ENCODE measurements at regions not wholly inside any gene's neighbourhood (a gene's known extent, or its start where the extent isn't known, plus 50 kb on each side); places are given as distances from the start of the nearest gene placed in this dataset.

- no peak for DNase-seq
- intact Hi-C loops (cut with DNase I), result loop anchor here in 1 of 2 donors (5.0 kb wide), 1 partner anchor 48 kb away; no protein-coding TSS in a partner anchor
- Histone ChIP-seq H3K27ac (no peak overlapping the region), H3K27me3 (ENCODE audit: insufficient read depth in 3 of 3, low read length in 2 of 3) (peaks cover 0 to 5% (median 0%) of the 10 kb centered on the region in 3 donors), H3K36me3 (ENCODE audit: insufficient read depth in 1 of 2, low read depth in 1 of 2) (no peaks in the 10 kb centered on the region), H3K9me3 (no peaks in the 10 kb centered on the region), H3K4me3 (no peak overlapping the region), H3K4me1 (no peaks in the 10 kb centered on the region)
- no peak for ATAC-seq
- TF ChIP-seq, protein P1, sequence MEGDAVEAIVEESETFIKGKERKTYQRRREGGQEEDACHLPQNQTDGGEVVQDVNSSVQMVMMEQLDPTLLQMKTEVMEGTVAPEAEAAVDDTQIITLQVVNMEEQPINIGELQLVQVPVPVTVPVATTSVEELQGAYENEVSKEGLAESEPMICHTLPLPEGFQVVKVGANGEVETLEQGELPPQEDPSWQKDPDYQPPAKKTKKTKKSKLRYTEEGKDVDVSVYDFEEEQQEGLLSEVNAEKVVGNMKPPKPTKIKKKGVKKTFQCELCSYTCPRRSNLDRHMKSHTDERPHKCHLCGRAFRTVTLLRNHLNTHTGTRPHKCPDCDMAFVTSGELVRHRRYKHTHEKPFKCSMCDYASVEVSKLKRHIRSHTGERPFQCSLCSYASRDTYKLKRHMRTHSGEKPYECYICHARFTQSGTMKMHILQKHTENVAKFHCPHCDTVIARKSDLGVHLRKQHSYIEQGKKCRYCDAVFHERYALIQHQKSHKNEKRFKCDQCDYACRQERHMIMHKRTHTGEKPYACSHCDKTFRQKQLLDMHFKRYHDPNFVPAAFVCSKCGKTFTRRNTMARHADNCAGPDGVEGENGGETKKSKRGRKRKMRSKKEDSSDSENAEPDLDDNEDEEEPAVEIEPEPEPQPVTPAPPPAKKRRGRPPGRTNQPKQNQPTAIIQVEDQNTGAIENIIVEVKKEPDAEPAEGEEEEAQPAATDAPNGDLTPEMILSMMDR (IDR thresholded peaks at IDR 0.05), result no peak
Observed at GRCh38 chr20:57880571-57880892, 170.7 kb upstream of the PMEPA1 start.

GRCh38 chr20:57879779-57880570 is 170.2 kb upstream of the PMEPA1 start:
- no peak for ATAC-seq
- no peaks in the 10 kb centered on the region for H3K4me1 ChIP-seq
- no peak for DNase-seq

GRCh38 chr20:57879437-57879778 is 169.6 kb upstream of the PMEPA1 start:
- intact Hi-C loops (cut with DNase I), result no loop called here
- H3K27ac ChIP-seq, result no peak overlapping the region

More at GRCh38 chr20:57879779-57880570, 170.2 kb upstream of the PMEPA1 start:
- Histone ChIP-seq H3K27ac (no peak overlapping the region), H3K9me3 (no peaks in the 10 kb centered on the region), H3K36me3 (ENCODE audit: insufficient read depth in 1 of 2, low read depth in 1 of 2) (no peaks in the 10 kb centered on the region), H3K27me3 (ENCODE audit: insufficient read depth in 3 of 3, low read length in 2 of 3) (peaks cover 0 to 5% (median 0%) of the 10 kb centered on the region in 3 donors), H3K4me3 (no peak overlapping the region)
- WGBS, 3 donors, result 26 to 32% (median 29%) methylated on average over 13 of the region's 13 CpGs
- intact Hi-C loops (cut with DNase I), result loop anchor here in 1 of 2 donors (5.0 kb wide), 1 partner anchor 48 kb away; no protein-coding TSS in a partner anchor
- TF ChIP-seq, protein P1 (IDR thresholded peaks at IDR 0.05), result no peak

DNA sequence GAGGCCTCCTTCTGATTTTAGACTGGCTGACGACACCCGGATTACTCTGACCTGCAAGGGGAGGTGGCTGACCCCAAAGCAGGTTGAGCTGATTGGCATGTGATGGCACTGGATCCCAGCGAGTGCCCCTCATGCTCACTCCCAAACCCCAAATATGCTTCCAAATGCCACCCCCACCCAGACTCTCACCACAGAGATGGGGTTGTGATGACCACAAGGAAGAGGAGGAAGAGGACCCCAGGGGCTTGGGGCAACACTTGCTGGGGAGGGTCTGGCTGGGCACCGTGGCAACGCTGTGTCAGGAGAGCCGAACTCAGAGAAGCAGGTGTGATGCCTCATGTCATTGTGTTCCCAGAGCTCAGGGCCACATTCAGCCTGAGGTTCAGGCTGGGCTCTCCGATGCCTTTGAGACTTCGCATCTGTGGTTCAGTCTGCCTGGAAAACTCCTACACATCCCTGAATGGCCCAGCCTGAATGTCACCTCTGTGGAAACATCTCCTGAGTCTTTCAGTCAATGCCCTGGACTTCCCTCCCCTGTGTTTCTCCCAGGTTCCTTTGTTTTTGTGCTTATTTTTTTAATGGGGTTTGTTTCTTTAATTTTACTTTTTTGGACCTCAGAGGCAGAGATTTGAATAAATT is 169.1 kb upstream of the PMEPA1 start:
- intact Hi-C loops (cut with DNase I), result no loop called here
- Histone ChIP-seq H3K4me3 (no peak overlapping the region), H3K9me3 (no peaks in the 10 kb centered on the region), H3K36me3 (ENCODE audit: insufficient read depth in 1 of 2, low read depth in 1 of 2) (no peaks in the 10 kb centered on the region), H3K4me1 (no peaks in the 10 kb centered on the region), H3K27me3 (ENCODE audit: insufficient read depth in 3 of 3, low read length in 2 of 3) (peaks cover 0 to 5% (median 0%) of the 10 kb centered on the region in 3 donors), H3K27ac (no peak overlapping the region)
- no peak for DNase-seq
- TF ChIP-seq, protein P1 (IDR thresholded peaks at IDR 0.05), result no peak
- 92 to 94% (median 93%) methylated on average over 8 of the region's 8 CpGs for WGBS, 3 donors
- ATAC-seq, result no peak

More at GRCh38 chr20:57879437-57879778, 169.6 kb upstream of the PMEPA1 start:
- 39 to 42% (median 40%) methylated on average over 7 of the region's 7 CpGs for WGBS, 3 donors
- ATAC-seq, result no peak
- Histone ChIP-seq H3K27me3 (ENCODE audit: insufficient read depth in 3 of 3, low read length in 2 of 3) (peaks cover 0 to 5% (median 0%) of the 10 kb centered on the region in 3 donors), H3K4me1 (no peaks in the 10 kb centered on the region), H3K36me3 (ENCODE audit: insufficient read depth in 1 of 2, low read depth in 1 of 2) (no peaks in the 10 kb centered on the region), H3K4me3 (no peak overlapping the region), H3K9me3 (no peaks in the 10 kb centered on the region)
- DNase-seq, result no peak
- TF ChIP-seq, protein P1 (IDR thresholded peaks at IDR 0.05), result no peak

Measured in psoas muscle (tissue), 7 donors.